RKO (cell line): ENCODE measurements at regions not wholly inside any gene's neighbourhood (a gene's known extent, or its start where the extent isn't known, plus 50 kb on each side); places are given as distances from the start of the nearest gene placed in this dataset.

ENCODE experiments used
- DNase-seq: peaks from one replicate; pipeline ENCODE4 v3.0.0-alpha.2; 2016; ENCODE audit warnings: low spot score

GRCh38 chr12:105992849-105993740 lies 145.7 kb downstream of the NUAK1 start:
- DNase-seq: no peak

- no peak for DNase-seq
Measured at GRCh38 chr12:105993766-105994555, 144.8 kb downstream of the NUAK1 start.

- DNase-seq: no peak
Measured at GRCh38 chr12:105995961-105996431, 142.8 kb downstream of the NUAK1 start.

GRCh38 chr12:105998561-105998960 lies 140.2 kb downstream of the NUAK1 start:
- no peak for DNase-seq

GRCh38 chr12:106000382-106001104 lies 138.2 kb downstream of the NUAK1 start:
- no peak for DNase-seq

GRCh38 chr12:106001105-106001836 lies 137.5 kb downstream of the NUAK1 start:
- DNase-seq: no peak

- DNase-seq: no peak
Measured at GRCh38 chr12:106001837-106002218, 136.9 kb downstream of the NUAK1 start.

GRCh38 chr12:106003297-106003696 lies 135.5 kb downstream of the NUAK1 start:
- DNase-seq: no peak

- no peak for DNase-seq
Measured at GRCh38 chr12:106004289-106004688, 134.5 kb downstream of the NUAK1 start.

- no peak for DNase-seq
Measured at GRCh38 chr12:106006382-106006781, 132.4 kb downstream of the NUAK1 start.

- no peak for DNase-seq
Measured at GRCh38 chr12:106006940-106007339, 131.8 kb downstream of the NUAK1 start.

GRCh38 chr12:106010741-106011140 lies 128.0 kb downstream of the NUAK1 start:
- no peak for DNase-seq
